GM21515 (cell line): ENCODE measurements at regions not wholly inside any gene's neighbourhood (a gene's known extent, or its start where the extent isn't known, plus 50 kb on each side); places are given as distances from the start of the nearest gene placed in this dataset.
"Not testable (repeated sequence)": the region's sequence is repeated elsewhere in the genome, so short reads cannot be mapped to it uniquely, and the experiment has no call there.

ENCODE experiments used
- ATAC-seq: cut with Tn5 transposase; IDR thresholded peaks from one replicate; pipeline ENCODE4 v1.9.1; 2021; ENCODE audit not compliant: unreplicated experiment

DNA sequence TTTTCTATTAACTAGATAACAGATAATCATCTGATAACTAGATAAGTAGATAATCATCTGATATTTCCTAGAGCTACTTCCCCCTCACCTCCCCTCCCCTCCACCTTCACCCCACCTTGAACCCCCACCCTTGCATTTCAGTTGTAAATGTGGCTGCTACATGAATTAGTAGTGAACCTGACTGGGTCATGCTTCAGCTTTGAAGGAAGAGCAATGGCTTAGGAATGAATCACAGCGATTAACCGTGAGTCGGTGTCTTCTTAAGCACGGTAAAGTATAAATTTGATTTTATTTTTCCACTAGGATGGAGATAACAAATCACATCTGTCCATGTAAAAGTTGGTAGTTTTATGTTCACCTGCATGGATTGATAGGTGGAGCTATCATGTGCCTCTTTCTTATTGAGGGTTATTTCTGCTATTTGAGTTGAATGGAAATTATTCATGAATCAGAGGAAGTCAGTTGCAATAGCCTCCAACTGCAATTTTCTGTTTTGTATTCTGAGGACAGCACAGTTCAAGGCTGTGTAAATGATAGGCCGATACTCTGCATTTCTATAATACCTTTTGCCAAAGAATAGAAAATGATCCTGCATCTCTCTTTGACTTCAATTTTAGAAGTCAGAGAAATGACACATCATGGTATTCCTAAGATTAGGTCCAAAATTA lies 235.0 kb downstream of the PTGER3 start:
- no peak for ATAC-seq

DNA sequence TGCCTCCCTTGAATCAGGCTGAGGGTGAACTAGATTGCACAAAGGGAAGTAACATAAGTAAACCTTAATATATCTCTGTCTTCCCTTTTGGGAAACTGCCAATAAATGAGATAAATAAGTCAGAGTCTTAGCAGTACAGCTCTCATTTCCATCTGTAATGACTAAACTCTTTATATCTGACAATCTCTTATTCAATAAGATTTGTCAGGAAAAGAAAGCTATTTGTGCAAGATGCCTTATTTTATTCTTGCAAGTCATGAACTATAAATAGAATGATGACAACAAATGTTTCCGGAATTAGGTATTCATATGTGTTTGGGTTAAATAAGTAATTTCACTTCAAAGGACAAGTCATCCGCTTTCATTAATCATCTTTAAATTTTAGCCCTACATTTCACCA lies 229.2 kb downstream of the PTGER3 start:
- ATAC-seq, result no peak

DNA sequence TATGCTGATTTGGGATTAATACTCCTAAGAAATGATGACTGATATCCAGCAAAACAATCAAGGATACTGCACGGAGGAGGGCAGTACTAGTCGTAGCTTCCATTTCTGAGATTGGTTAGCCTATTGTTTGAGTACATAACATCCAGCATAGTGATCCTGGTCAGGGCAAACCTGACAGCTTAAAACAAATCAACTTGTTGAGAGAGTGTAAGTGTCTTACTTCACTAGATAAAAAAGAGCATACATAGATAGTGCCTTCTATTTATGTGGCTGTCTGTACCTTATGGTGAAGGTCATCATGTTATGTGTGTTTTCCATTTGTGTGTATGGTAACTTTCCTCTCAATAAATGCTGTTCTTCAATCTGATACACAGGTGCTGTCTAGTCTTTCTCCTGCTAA lies 228.4 kb downstream of the PTGER3 start:
- ATAC-seq, result no peak

DNA sequence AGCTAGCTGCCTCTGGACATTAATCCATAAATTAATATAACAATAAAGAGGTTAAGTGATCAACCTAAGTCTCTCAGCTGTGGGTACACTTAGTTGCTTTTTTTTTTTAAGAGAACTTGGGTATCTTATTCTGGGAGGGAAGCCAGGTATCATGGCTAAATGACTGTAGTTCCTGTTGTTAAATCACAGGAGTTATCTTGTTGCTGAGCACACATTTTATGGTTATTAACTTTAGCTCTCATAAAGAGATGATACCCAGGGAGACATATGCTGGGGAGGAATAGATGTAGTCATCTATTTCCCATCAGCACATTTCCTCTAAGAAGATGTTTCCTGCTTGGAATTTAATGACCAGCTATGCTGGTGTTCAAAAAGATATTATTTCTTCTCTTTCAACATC lies 227.8 kb downstream of the PTGER3 start:
- ATAC-seq, result no peak

- ATAC-seq, result no peak
These were observed 227.2 kb downstream of the PTGER3 start for GRCh38 chr1:70820396-70820795.

DNA sequence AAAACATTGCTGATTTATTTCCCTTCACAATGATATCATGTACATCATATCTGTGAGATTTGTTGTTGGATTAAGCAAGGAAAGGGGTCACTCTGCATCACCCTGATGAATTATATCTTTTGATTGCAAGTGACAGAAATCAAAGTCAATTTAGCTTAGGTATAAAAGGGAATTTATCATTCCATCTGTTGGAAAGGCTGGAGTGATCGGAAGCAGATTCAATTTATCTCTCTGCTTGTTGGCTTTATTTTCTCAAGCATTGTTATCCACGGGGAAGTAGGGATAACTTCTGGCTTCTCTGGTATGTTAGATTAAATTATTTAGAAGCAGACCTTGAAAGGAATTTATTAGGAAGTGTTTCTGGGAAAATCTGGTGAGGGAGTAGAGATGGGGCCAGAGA lies 226.6 kb downstream of the PTGER3 start:
- ATAC-seq, result no peak

DNA sequence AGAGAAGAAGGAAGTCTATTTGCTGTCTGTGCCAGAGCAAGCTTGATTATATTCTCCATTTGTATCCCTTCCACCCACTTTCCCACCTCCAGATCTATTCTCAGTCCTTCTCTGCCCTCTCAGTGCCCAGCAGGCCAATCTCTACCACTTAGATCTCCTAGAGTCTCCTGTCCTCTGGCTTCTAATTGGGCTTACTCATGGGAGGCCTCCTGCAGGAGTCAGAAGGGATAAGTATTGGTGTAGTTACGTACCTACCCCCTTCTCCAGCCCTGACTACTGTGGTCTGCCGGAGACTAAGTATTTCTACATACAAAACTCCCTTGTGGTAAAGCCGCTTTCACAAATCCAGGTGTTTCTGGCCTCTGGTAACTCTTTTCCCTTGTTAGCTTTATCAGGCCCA lies 221.2 kb downstream of the PTGER3 start:
- ATAC-seq, result no peak

- ATAC-seq, result no peak
These were observed 220.6 kb downstream of the PTGER3 start for GRCh38 chr1:70827030-70827429.

DNA sequence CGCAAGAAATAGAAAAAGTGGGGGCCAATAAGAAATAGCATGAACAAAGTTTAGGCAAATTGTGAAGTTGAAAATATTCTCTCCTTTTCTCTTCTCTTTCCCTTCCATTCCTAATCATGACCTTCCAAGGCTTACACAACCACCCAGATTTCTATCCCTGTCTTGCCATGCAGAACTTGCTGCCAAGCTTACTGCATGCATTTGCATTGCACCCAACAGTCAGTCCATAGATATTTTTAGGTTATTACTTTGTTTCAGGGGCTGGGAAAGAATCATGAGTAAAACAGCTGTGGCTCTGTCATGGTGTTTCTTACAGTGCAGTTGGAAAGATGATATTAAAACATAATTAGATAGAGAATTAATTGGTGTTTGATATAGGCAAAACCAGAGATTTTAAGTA lies 219.4 kb downstream of the PTGER3 start:
- ATAC-seq, result no peak

DNA sequence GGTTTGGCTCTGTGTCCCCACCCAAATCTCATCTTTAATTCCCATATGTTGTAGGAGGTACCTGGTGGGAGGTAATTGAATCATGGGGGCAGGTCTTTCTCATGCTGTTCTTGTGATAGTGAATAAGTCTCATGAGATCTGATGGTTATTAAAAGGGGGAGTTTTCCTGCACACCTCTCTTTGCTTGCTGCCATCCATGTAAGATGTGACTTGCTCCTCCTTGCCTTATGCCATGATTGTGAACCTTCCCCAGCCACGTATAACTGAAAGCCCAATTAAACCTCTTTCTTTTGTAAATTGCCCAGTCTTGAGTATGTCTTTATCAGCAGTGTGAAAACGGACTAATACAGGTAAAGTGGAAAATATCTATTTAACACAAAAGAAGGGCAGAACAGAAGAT lies 213.3 kb downstream of the PTGER3 start:
- ATAC-seq, result not testable (repeated sequence)

DNA sequence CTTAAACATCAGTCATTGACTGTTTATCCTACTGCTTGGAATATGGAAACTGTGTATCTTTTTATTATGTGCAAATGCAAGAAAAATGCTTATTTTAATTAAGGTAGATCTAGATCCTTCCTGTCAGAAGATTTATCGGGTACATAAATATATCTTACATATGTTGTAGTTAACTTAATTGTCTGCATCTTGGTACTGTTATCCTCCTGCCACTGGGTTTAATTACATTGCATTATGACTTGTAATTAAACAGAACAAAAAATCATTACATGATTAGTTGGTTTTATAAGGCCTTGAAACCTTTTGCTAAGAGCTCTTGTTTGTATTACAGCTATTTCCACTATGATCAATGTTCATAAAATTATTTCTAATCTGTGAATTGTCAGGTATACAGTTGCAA lies 211.2 kb downstream of the PTGER3 start:
- no peak for ATAC-seq

DNA sequence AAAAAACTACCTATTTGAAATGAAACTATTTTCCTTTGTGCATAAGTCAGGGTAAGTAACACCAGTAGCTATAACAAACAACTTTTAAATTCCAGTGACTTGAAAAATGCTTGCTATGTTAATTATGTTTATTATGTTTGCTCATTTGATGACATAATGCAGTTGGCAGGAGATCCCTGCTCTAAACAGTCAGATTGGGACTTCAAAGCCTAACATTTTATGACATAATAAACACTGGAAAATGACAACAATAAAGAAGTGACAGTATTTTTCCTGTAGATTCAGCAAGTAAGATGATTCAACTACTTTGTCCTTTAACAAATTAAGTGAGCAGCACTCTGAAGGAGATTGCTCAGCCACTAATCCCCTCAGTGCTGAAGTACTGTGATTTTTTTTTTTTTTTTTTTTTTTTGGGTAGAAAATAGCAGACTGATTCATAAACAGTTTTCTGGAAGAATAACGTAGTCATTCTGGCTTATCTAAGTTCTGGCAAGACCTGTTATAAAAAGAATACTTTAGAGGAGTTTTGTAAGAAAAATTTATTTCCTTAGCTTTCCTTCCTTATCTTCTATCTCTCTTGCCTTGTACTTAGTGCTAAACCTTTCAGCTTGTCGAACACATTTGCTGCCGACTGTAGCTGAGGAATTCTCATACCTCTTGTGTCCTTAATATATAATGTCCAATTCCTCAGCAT lies 207.2 kb downstream of the PTGER3 start:
- ATAC-seq, result no peak

- no peak for ATAC-seq
These were observed 205.1 kb downstream of the PTGER3 start for GRCh38 chr1:70842562-70842961.

DNA sequence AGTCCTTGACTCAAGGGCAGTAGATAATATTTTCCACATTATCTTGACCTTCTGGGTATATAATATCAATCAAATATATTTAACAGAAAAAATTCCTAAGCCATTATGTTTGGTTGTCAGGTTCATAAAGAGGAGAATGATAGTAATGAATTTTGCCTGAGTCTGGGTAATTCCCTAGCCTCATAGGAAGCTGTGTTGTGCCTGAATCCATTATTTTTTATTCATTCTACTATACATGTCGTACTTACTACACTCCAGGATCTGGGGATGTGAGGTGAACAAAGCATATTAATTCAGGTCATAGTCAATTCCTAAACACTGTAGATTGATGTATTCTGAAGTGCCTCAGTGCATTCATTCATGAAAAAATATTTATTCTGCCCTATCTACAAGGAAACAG lies 204.2 kb downstream of the PTGER3 start:
- ATAC-seq, result no peak

DNA sequence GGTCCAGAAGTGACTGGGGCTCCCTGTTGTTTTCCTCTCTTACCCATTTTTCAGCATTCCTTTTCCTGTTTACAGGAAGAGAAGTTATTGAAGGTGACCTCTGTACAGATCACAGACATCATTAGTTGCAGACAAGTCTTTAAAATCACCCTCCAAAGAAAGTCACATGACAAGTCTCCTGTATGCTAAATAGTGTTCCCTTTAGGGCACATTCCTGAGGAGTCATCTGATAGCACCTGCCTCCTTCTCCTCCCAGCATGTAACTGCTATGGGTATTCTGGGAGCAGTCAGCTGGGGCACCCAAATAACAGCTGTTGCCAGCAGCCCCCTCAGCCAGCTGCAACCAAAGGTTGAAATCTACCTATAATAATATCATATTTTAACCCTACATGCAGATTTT lies 200.6 kb downstream of the PTGER3 start:
- ATAC-seq, result no peak

GRCh38 chr1:70855203-70855602 lies 192.4 kb downstream of the PTGER3 start:
- ATAC-seq, result no peak

DNA sequence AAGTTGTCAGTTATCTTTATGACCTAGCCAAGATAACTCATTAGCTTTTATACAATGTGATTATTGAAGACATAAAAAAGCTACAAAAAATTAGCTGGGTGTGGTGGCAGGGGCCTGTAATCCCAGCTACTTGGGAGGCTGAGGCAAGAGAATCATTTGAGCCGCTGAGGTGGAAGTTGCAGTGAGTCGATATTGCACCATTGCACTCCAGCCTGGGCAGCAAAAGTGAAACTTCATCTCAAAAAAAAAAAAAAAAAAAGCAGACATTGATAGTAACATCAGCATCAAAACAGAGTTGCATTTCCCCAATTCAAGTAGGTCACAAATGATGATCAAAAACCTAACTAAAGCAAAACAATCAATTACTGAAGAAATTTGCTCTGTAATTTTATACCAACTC lies 191.4 kb downstream of the PTGER3 start:
- no peak for ATAC-seq

DNA sequence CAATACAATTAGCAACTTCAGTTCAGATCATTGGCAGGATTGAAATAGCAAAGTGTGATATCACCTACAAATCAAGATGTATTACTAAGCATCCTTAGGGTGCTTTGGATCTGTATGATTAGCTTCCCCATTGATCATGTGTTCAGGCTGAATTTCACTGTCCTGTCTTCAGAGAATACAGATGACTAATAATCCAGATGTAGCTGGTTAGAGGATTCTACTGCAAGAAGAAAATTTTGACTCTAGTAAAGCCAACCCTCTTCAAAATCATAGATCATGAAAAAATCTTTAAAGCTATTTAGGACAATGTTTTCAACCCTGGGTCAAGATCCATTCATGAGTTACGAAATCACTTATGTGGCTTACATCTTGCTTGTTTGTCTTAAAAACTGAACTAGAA lies 184.4 kb downstream of the PTGER3 start:
- ATAC-seq, result no peak

- ATAC-seq, result no peak
These were observed 183.3 kb downstream of the PTGER3 start for GRCh38 chr1:70864302-70864701.

GRCh38 chr1:70866542-70867264 lies 180.9 kb downstream of the PTGER3 start:
- no peak for ATAC-seq

- ATAC-seq, result no peak
These were observed 175.8 kb downstream of the PTGER3 start for GRCh38 chr1:70871790-70872189.

DNA sequence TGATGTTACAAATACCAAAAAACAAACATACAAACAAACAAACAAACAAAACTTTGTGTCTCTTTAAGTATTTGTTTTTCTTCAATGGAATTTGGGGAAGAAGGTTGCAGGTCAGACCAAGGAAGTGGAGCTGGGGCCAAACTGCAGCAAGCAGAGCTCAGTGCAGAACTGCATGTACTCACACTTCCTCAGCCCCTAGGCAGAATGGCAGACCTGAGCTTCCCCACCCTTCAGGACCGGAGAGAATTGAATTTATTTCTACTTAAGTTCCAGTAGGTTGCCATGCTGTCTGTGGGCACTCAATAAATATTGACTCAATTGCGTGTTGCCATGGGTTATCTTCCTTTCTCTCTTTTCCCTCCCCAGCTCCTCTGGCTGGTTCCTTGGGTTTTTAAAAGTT lies 173.6 kb downstream of the PTGER3 start:
- no peak for ATAC-seq
